ENCODE measurements at regions not wholly inside any gene's neighbourhood (a gene's known extent, or its start where the extent isn't known, plus 50 kb on each side); places are given as distances from the start of the nearest gene placed in this dataset.
A peak's percentile ranks its signal among the peaks of the same experiment; 100 is the strongest.

DNA sequence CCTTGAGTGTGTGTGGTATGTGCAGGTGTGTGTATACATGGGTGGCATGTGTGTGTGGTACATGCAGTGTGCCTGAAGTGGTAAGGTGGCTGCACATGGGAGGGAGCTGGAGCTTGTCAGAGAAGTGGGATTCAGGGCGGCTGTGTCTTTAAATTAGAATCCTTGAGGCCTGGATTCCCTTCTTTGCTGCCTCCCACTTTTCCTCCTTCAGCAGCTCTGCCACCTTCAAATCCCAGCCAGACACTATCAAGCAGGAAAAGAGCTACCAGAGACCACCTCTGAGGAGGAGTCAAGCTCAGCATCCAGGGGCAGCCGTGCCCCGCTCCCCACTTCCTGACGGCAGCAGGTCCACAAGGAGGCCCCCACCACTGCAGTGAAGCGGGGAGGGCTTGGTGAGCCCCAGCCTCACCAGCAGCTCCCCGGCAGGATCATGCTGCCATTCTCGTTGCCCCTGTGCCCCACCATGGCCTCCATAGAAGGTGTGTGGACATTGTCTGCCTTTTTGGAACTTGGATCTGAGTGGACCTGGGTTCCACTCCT is 131.0 kb upstream of the MLN start:
- TF ChIP-seq, protein P1, sequence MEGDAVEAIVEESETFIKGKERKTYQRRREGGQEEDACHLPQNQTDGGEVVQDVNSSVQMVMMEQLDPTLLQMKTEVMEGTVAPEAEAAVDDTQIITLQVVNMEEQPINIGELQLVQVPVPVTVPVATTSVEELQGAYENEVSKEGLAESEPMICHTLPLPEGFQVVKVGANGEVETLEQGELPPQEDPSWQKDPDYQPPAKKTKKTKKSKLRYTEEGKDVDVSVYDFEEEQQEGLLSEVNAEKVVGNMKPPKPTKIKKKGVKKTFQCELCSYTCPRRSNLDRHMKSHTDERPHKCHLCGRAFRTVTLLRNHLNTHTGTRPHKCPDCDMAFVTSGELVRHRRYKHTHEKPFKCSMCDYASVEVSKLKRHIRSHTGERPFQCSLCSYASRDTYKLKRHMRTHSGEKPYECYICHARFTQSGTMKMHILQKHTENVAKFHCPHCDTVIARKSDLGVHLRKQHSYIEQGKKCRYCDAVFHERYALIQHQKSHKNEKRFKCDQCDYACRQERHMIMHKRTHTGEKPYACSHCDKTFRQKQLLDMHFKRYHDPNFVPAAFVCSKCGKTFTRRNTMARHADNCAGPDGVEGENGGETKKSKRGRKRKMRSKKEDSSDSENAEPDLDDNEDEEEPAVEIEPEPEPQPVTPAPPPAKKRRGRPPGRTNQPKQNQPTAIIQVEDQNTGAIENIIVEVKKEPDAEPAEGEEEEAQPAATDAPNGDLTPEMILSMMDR (IDR thresholded peaks at IDR 0.05; ENCODE audit: control insufficient read depth, insufficient read depth, low read depth, low read length, missing control alignments): no peak
- H3K4me3 ChIP-seq (ENCODE audit: control insufficient read depth, low read depth, low read length): no peak overlapping the region
- no peak for DNase-seq (ENCODE audit: low read depth)

DNA sequence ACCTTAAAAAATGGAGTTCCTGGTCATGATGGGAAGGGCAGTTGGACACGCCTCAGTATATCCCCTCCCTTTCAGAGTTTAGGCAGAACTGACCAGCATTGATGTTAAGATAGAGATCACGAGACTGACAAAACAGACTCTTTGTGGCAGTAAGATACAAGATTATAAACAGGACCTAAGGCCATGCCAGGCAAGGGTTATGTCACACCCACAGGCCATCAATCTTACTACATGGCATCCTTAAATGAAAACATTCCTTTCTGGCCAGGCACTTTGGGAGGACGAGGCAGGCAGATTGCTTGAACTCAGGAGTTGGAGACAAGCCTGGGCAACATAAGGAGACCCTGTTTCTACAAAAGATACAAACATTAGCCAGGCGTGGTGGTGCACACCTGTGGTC is 129.3 kb upstream of the MLN start:
- H3K4me3 ChIP-seq (ENCODE audit: control insufficient read depth, low read depth, low read length): no peak overlapping the region
- TF ChIP-seq, protein P1 (IDR thresholded peaks at IDR 0.05; ENCODE audit: control insufficient read depth, insufficient read depth, low read depth, low read length, missing control alignments): no peak
- no peak for DNase-seq (ENCODE audit: low read depth)

DNA sequence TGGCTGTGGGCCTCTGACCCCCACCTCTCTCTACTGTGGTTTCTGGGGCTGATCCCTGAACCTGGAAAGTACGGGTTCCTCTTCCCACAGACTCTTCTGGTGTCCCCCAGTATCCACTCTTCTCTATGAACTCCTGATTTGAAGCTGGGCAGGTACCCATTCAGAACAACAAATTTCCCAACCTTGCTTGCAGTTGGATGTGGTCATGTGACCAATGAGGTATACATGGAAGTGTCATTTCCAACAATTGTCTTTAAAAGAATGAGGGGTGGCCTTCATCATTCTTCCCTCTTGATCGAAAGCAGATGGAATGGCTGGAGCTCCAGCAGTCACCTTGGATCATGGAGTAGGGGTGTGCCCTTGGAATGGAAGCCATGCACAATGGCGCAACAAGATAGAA is 128.0 kb upstream of the MLN start:
- no peak overlapping the region for H3K4me3 ChIP-seq (ENCODE audit: control insufficient read depth, low read depth, low read length)
- no peak for DNase-seq (ENCODE audit: low read depth)
- TF ChIP-seq, protein P1 (IDR thresholded peaks at IDR 0.05; ENCODE audit: control insufficient read depth, insufficient read depth, low read depth, low read length, missing control alignments): no peak

DNA sequence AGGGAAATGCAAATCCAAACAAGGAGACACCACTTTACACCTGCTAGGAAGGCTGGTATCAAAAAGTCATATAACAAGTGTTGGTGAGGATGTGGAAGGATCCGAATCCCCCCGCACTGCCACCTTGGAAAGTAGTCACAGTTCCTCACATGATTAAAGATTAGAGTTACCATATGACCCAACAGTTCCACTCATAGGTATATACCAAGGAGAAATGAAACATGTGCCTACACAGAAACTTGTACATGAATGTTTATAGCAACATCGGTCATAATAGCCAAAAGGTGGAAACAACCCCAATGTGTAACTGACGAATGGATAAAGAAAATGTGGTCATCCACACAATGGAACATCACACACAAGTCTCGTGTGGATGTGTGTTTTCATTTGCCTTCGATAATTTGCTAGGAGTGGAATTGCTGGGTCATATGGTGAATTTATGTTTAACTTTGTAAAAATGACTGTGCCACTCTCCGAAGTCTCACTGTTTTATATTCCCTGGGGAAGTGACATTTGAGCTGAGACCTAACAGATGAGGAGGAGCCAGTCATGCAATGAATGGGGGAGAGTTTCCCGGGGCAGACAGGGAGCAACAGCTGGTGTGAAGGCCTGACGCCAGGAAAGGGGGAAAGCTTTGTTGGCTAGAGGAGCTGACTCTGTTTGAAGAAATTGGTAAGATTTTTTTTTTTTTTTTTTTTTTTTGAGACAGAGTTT is 125.9 kb upstream of the MLN start:
- TF ChIP-seq, protein P1 (IDR thresholded peaks at IDR 0.05; ENCODE audit: control insufficient read depth, insufficient read depth, low read depth, low read length, missing control alignments): no peak
- DNase-seq (ENCODE audit: low read depth): no peak
- no peak overlapping the region for H3K4me3 ChIP-seq (ENCODE audit: control insufficient read depth, low read depth, low read length)

DNA sequence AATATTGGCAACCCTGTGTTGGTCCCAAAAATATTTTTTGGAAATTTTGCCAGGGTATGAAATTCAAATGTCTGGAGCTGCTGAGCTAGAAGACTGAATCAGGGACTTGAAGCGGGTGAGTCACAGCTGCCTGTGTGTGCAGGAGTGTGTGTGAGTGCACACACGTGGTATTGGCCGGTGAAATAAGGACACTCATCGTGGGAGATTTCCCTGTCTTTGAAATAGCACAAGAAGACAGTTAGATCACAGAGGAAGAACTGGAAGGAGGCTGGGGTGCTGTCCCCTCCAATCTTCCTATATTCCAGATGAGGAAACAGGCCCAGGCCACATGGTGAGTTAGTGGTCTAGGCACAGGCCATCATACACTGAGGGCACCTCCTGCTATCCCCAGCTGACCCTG is 123.8 kb upstream of the MLN start:
- no peak overlapping the region for H3K4me3 ChIP-seq (ENCODE audit: control insufficient read depth, low read depth, low read length)
- TF ChIP-seq, protein P1 (IDR thresholded peaks at IDR 0.05; ENCODE audit: control insufficient read depth, insufficient read depth, low read depth, low read length, missing control alignments): no peak
- DNase-seq (ENCODE audit: low read depth): peak; percentile 61

DNA sequence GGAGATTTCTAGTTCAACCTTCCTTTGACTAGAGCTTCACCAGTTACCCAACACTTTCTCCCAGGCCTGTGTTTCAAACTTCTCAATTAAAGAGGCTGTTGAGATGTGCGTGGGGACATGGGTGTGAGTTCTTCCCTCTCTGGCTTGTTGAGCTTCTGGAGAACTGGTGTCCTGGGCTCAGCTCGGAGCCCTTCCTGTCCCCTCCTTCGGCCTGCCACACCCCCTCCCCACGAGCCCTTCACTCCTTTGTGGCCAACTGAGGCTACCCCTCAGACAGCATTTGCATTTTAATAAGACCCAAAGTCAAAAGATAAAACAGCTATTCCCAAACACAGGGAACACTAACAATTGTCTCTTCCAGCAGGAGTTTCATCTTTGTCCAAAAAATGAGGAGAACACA is 123.3 kb upstream of the MLN start:
- no peak for DNase-seq (ENCODE audit: low read depth)
- TF ChIP-seq, protein P1 (IDR thresholded peaks at IDR 0.05; ENCODE audit: control insufficient read depth, insufficient read depth, low read depth, low read length, missing control alignments): no peak
- no peak overlapping the region for H3K4me3 ChIP-seq (ENCODE audit: control insufficient read depth, low read depth, low read length)

All from AG09309 (cell line).